Neural cell (in vitro differentiated cells): ENCODE measurements at regions not wholly inside any gene's neighbourhood (a gene's known extent, or its start where the extent isn't known, plus 50 kb on each side); places are given as distances from the start of the nearest gene placed in this dataset.

Source experiments
- EP300 ChIP-seq: fragments of 450-650 bp; conservative IDR thresholded peaks from 2 replicates; pipeline ENCODE4 v1.6.1; 2014; ENCODE audit warnings: antibody characterized with exemption, mild to moderate bottlenecking, moderate library complexity; ENCODE audit not compliant: poor library complexity, severe bottlenecking
- MXI1 ChIP-seq: fragments of 450-650 bp; conservative IDR thresholded peaks from 2 replicates; pipeline ENCODE4 v1.6.1; 2014; ENCODE audit warnings: antibody characterized with exemption, mild to moderate bottlenecking; ENCODE audit not compliant: poor library complexity, severe bottlenecking
- POLR2AphosphoS5 ChIP-seq: IDR thresholded peaks from 2 replicates; pipeline ENCODE4 v1.6.1; 2012
- RAD21 ChIP-seq: fragments of 450-650 bp; conservative IDR thresholded peaks from 2 replicates; pipeline ENCODE4 v1.6.1; 2014; ENCODE audit warnings: antibody characterized with exemption, mild to moderate bottlenecking, moderate library complexity
- TF ChIP-seq, protein P1 (sequence below): fragments of 450-650 bp; IDR thresholded peaks from 2 replicates; pipeline ENCODE4 v1.5.1; 2014; ENCODE audit warnings: antibody characterized with exemption, mild to moderate bottlenecking, moderate library complexity; ENCODE audit not compliant: poor library complexity, severe bottlenecking

DNA sequence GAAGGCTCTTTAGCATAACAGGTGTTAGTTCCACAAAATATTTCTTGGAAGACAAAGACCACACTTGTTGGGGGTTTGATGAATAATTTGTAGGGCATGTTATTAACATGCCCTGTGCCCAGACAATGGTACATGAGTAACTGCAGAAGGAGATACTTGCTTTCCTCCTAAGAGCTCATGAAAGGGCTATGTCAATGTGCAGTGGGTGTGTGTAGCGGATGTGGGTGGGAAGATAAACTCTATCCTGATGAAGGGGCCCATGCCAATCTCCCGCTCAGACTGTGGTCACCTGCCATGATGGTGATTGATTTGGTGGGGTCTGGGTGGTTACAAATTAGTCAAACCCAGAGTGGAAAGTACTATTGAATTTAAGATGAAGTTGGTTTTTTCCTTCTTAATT lies 69.8 kb upstream of the DNAH14 start:
- TF ChIP-seq, protein P1, sequence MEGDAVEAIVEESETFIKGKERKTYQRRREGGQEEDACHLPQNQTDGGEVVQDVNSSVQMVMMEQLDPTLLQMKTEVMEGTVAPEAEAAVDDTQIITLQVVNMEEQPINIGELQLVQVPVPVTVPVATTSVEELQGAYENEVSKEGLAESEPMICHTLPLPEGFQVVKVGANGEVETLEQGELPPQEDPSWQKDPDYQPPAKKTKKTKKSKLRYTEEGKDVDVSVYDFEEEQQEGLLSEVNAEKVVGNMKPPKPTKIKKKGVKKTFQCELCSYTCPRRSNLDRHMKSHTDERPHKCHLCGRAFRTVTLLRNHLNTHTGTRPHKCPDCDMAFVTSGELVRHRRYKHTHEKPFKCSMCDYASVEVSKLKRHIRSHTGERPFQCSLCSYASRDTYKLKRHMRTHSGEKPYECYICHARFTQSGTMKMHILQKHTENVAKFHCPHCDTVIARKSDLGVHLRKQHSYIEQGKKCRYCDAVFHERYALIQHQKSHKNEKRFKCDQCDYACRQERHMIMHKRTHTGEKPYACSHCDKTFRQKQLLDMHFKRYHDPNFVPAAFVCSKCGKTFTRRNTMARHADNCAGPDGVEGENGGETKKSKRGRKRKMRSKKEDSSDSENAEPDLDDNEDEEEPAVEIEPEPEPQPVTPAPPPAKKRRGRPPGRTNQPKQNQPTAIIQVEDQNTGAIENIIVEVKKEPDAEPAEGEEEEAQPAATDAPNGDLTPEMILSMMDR = no peak
- TF ChIP-seq RAD21 (no peak), POLR2AphosphoS5 (no peak), EP300 (no peak), MXI1 (no peak)
